ENCODE measurements at regions not wholly inside any gene's neighbourhood (a gene's known extent, or its start where the extent isn't known, plus 50 kb on each side); places are given as distances from the start of the nearest gene placed in this dataset.
"Not testable (repeated sequence)": the region's sequence is repeated elsewhere in the genome, so short reads cannot be mapped to it uniquely, and the experiment has no call there.

DNA sequence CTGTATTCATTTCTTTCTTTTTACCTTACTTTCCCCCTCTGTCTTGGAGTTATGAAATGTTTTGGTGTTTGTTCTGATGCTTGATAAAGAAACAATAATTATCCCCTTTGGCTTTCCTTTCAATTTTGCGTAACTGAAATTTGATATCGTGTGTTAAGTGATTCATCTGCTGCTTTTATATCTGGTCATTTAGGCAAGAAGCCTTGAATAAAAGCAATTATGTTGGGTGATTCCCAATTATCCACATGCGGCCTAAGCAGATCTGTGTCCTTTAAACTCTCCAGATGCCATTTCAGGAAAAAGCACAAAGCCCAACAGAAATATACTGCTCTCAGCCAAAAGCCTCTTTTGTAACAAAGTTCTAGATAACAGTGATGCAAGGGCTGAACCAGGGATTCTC lies 92.8 kb downstream of the TAF11L14 start:
- H3K4me1 ChIP-seq (ENCODE audit: insufficient read depth, low read length): peaks cover 3% of the 10 kb centered on the region; the same call in 1 of the 2 replicates
- H3K4me3 ChIP-seq (ENCODE audit: low read length): no peak overlapping the region
- no peaks in the 10 kb centered on the region for H3K27me3 ChIP-seq (ENCODE audit: insufficient read depth, low read length)
- H3K9me3 ChIP-seq (ENCODE audit: insufficient read depth, low read depth, low read length): no peaks in the 10 kb centered on the region
- no peaks in the 10 kb centered on the region for H3K36me3 ChIP-seq (ENCODE audit: insufficient read depth, low read depth, low read length)
- no peak overlapping the region for H3K9ac ChIP-seq (ENCODE audit: low read depth, low read length)
- no peak overlapping the region for H3K27ac ChIP-seq (ENCODE audit: low read length)

DNA sequence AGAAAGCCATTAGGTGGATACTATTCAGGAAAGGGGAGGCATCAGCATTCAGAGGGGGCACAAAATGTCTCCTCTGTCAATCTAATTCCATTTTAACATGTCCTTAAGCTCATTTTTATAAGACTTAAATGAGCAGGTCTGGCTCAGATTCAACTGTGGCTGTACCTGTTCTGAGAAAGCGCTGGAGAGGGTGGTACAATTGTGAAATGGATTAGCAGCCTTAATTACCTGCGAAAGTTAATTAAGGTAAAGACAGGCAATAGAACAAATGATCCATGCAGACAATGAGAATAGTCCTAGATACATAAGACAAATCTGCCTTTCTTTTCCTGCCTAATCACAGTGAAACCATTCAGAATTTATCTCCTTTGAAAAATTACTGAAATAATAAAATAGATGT lies 96.2 kb downstream of the TAF11L14 start:
- no peaks in the 10 kb centered on the region for H3K9me3 ChIP-seq (ENCODE audit: insufficient read depth, low read depth, low read length)

DNA sequence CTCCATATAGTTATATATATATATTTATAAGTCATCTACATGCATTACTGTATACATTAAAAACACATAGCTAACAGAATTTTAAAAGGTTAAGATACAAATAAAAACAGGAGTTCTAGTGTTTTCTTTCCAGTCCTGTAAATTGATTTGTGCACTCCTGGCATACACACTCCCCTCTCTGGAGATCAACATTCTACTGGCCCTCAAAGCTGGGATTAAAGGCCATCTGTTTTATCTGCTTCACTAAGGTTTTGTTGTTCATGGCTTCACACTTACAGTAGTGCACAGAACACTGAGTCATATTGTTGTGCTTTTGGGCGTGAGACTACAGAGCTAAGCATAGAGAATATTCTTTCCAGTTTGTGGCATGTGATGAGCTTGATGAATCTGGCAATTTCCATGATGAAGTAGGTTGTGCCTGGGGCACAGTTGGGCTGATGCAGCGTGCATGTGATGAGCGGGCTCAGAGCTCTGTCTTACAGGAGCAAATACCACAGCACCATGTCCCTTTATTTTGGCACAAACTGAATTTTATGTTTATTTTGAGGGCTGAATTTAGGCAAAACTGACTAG lies 98.2 kb downstream of the TAF11L14 start:
- Histone ChIP-seq H3K27ac (ENCODE audit: low read length) (no peak overlapping the region), H3K4me1 (ENCODE audit: insufficient read depth, low read length) (no peaks in the 10 kb centered on the region), H3K27me3 (ENCODE audit: insufficient read depth, low read length) (no peaks in the 10 kb centered on the region), H3K4me3 (ENCODE audit: low read length) (no peak overlapping the region), H3K9me3 (ENCODE audit: insufficient read depth, low read depth, low read length) (no peaks in the 10 kb centered on the region), H3K9ac (ENCODE audit: low read depth, low read length) (no peak overlapping the region), H3K36me3 (ENCODE audit: insufficient read depth, low read depth, low read length) (no peaks in the 10 kb centered on the region)

More for the DNA sequence above, 96.2 kb downstream of the TAF11L14 start:
- Histone ChIP-seq H3K4me1 (ENCODE audit: insufficient read depth, low read length) (no peaks in the 10 kb centered on the region), H3K27me3 (ENCODE audit: insufficient read depth, low read length) (no peaks in the 10 kb centered on the region), H3K36me3 (ENCODE audit: insufficient read depth, low read depth, low read length) (no peaks in the 10 kb centered on the region), H3K9ac (ENCODE audit: low read depth, low read length) (no peak overlapping the region), H3K27ac (ENCODE audit: low read length) (no peak overlapping the region), H3K4me3 (ENCODE audit: low read length) (no peak overlapping the region)

DNA sequence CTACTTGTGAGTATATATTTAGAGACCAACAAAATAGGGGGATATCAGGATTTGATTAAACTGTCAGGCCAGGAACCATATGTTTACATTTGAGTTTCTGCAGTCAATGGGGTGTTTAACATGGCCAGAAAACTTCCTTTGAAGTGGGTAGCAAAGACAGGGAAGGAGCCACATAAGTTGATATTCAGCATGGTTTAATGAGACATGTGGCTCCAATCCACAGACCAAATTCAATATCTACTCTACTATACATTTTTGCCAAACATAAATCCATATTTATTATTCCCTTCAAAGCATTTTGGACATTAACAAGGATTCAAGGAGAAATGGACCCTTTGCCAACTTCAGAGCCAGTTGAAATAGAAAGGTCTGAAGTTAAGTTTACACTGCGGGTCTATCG lies 99.8 kb downstream of the TAF11L14 start:
- Histone ChIP-seq H3K4me1 (ENCODE audit: insufficient read depth, low read length) (no peaks in the 10 kb centered on the region), H3K9ac (ENCODE audit: low read depth, low read length) (no peak overlapping the region), H3K27me3 (ENCODE audit: insufficient read depth, low read length) (no peaks in the 10 kb centered on the region), H3K27ac (ENCODE audit: low read length) (no peak overlapping the region), H3K9me3 (ENCODE audit: insufficient read depth, low read depth, low read length) (no peaks in the 10 kb centered on the region), H3K4me3 (ENCODE audit: low read length) (no peak overlapping the region), H3K36me3 (ENCODE audit: insufficient read depth, low read depth, low read length) (no peaks in the 10 kb centered on the region)

DNA sequence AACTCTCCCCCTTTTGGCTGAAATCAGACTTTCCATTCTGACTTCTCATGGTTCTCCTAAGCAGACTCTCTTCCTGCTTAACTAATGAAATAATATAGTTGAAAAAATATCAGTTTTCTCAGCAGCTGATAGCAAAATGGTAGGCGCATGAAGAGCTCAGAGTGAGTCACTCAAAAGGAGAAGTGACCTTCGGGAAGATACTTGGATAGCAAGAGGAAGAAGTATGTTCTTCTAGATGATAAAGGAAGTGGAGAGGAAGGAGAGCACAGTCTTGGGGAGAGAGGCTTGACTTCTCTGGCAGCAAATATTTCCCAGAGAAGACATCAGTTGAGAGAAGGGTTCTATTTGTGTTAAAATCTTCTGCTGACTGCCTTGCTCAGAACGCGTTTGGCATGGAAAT lies 101.5 kb downstream of the TAF11L14 start:
- Histone ChIP-seq H3K4me3 (ENCODE audit: low read length) (no peak overlapping the region), H3K9me3 (ENCODE audit: insufficient read depth, low read depth, low read length) (no peaks in the 10 kb centered on the region), H3K27me3 (ENCODE audit: insufficient read depth, low read length) (no peaks in the 10 kb centered on the region), H3K36me3 (ENCODE audit: insufficient read depth, low read depth, low read length) (no peaks in the 10 kb centered on the region), H3K4me1 (ENCODE audit: insufficient read depth, low read length) (no peaks in the 10 kb centered on the region), H3K27ac (ENCODE audit: low read length) (no peak overlapping the region), H3K9ac (ENCODE audit: low read depth, low read length) (no peak overlapping the region)

DNA sequence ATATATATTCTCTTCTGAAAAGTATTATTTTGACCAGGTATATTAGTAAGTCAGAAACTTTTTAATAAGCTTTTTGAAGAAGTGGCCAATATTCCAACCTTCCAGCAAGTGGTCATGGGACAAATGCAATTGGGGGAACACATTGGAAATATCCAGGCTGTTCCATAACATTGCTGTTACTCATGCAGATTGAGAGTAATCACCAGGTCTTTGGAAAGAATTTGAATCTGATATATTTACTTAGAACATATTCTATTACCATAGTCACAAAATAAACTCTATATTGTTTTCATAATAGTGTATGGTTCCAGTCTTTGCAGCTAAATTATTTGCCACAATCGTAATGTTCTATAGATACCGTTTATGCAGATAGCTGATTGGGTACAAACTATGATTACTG lies 102.8 kb downstream of the TAF11L14 start:
- H3K9me3 ChIP-seq (ENCODE audit: insufficient read depth, low read depth, low read length): no peaks in the 10 kb centered on the region
- no peaks in the 10 kb centered on the region for H3K27me3 ChIP-seq (ENCODE audit: insufficient read depth, low read length)
- no peaks in the 10 kb centered on the region for H3K36me3 ChIP-seq (ENCODE audit: insufficient read depth, low read depth, low read length)
- H3K4me3 ChIP-seq (ENCODE audit: low read length): no peak overlapping the region
- no peak overlapping the region for H3K27ac ChIP-seq (ENCODE audit: low read length)
- no peaks in the 10 kb centered on the region for H3K4me1 ChIP-seq (ENCODE audit: insufficient read depth, low read length)
- no peak overlapping the region for H3K9ac ChIP-seq (ENCODE audit: low read depth, low read length)

DNA sequence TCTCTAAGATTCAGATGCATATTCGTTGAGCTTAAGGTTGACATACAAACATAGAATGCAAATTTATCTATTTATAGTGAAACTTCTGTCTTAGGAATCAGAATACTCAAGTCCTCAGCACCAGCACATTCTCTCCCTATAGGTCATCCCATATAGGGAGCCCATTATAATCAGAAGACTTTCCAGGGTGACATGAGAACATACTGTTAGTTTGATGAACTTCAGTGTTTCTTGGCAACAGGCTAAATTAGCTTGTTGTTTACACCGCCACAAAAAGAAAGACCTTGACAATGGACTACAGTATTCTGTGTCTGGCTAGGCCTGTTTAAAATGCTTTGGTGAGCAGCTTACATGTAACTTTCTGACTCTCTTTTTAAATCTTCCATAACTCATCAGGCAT lies 104.2 kb downstream of the TAF11L14 start:
- Histone ChIP-seq H3K4me1 (ENCODE audit: insufficient read depth, low read length) (no peaks in the 10 kb centered on the region), H3K4me3 (ENCODE audit: low read length) (no peak overlapping the region), H3K36me3 (ENCODE audit: insufficient read depth, low read depth, low read length) (no peaks in the 10 kb centered on the region), H3K9me3 (ENCODE audit: insufficient read depth, low read depth, low read length) (no peaks in the 10 kb centered on the region), H3K27ac (ENCODE audit: low read length) (no peak overlapping the region), H3K9ac (ENCODE audit: low read depth, low read length) (no peak overlapping the region), H3K27me3 (ENCODE audit: insufficient read depth, low read length) (no peaks in the 10 kb centered on the region)

DNA sequence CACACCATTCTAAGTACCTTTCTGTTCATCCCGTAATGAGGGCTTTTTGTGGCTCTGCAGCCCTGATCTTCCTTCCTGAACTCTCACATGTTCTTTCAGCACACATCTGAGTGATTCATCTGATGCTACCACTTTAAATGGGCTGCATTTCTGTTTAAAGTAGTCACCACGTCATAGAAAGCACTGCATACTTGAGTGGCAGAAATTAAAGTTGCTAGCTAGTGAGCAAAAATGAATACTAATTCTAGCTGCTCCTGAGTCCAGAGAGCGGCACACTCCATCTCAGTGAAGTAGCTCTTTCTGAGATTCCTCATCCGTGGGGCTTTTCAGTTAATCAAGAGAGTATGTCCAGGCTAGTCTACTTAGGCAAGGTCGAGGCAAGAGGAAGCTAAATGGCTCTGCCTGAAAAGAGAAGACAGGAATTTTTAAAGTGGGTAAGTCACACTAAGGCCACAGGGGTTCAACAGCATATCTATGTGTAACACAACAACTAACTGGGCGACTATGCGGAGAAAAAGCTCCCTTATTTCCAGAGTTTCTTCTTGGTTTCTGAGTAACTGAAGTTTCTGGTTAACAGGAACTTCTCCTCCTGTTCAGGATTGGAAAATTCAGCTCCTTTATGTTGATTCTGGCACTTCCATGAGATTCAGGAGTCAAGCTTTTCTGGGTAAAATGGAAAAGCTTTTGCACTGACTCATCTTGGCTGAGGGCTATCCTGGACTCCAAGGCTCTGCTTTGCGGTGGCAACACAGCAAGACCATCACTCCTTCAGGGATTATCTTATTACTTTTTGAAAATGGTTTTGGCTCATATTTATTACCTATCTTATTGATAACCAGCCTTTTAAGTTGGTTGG lies 109.5 kb downstream of the TAF11L14 start:
- Histone ChIP-seq H3K36me3 (ENCODE audit: insufficient read depth, low read depth, low read length) (no peaks in the 10 kb centered on the region), H3K4me1 (ENCODE audit: insufficient read depth, low read length) (no peaks in the 10 kb centered on the region), H3K27me3 (ENCODE audit: insufficient read depth, low read length) (no peaks in the 10 kb centered on the region), H3K27ac (ENCODE audit: low read length) (no peak overlapping the region), H3K9ac (ENCODE audit: low read depth, low read length) (no peak overlapping the region), H3K9me3 (ENCODE audit: insufficient read depth, low read depth, low read length) (no peaks in the 10 kb centered on the region), H3K4me3 (ENCODE audit: low read length) (no peak overlapping the region)

DNA sequence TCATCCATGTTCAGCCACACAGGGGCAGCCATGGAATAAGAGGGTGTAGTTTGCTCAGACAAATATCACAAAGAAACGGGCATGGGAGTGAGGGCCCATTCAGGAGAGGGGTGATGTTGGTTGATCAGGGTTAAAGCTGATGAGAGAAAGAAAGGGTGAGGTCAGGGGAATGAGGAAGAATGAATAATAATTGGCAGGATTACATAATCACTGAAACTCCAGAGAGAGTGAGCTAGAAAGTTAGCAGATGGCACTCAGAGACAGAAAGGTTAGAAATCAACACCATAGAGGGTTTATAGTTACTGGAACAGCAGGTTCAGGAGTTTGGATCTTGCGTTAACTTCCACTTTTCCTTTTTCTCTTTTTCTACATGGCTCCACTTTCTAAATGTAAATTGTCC lies 113.9 kb downstream of the TAF11L14 start:
- no peak overlapping the region for H3K9ac ChIP-seq (ENCODE audit: low read depth, low read length)
- H3K27ac ChIP-seq (ENCODE audit: low read length): no peak overlapping the region
- no peak overlapping the region for H3K4me3 ChIP-seq (ENCODE audit: low read length)
- H3K4me1 ChIP-seq (ENCODE audit: insufficient read depth, low read length): no peaks in the 10 kb centered on the region
- no peaks in the 10 kb centered on the region for H3K9me3 ChIP-seq (ENCODE audit: insufficient read depth, low read depth, low read length)
- no peaks in the 10 kb centered on the region for H3K36me3 ChIP-seq (ENCODE audit: insufficient read depth, low read depth, low read length)
- H3K27me3 ChIP-seq (ENCODE audit: insufficient read depth, low read length): no peaks in the 10 kb centered on the region

DNA sequence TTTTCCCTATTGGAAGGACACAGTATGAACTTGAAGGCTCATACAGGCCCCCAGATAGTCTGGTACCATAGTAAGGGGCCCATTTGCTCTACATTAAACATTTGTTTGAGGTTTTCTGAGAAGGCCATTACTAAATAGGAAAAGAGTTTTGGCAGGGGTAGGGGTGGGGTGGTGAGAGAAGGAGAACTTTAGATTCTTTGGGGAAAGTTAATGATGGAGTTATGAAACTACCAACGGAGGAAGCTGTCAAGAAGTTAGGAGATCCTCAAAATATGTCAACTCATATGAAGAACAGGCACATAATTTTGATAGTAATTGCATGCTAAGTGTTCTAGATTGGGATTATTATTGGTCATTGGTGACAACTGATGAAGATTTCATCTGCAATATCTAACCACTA lies 114.7 kb downstream of the TAF11L14 start:
- Histone ChIP-seq H3K27me3 (ENCODE audit: insufficient read depth, low read length) (no peaks in the 10 kb centered on the region), H3K27ac (ENCODE audit: low read length) (no peak overlapping the region), H3K36me3 (ENCODE audit: insufficient read depth, low read depth, low read length) (no peaks in the 10 kb centered on the region), H3K9me3 (ENCODE audit: insufficient read depth, low read depth, low read length) (no peaks in the 10 kb centered on the region), H3K4me3 (ENCODE audit: low read length) (no peak overlapping the region), H3K4me1 (ENCODE audit: insufficient read depth, low read length) (no peaks in the 10 kb centered on the region), H3K9ac (ENCODE audit: low read depth, low read length) (no peak overlapping the region)

DNA sequence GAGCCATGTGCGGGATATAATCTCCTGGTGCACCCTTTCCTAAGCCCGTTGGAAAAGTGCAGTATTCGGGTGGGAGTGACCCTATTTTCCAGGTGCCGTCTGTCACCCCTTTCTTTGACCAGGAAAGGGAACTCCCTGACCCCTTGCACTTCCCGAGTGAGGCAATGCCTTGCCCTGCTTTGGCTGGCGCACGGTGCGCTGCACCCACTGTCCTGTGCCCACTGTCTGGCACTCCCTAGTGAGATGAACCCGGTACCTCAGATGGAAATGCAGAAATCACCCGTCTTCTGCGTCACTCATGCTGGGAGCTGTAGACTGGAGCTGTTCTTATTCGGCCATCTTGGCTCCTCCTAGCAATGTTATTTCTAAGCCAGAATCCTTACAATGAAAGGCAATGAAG lies 121.1 kb downstream of the TAF11L14 start:
- not testable (repeated sequence) for H3K4me1 ChIP-seq (ENCODE audit: insufficient read depth, low read length); H3K36me3 ChIP-seq (ENCODE audit: insufficient read depth, low read depth, low read length)

DNA sequence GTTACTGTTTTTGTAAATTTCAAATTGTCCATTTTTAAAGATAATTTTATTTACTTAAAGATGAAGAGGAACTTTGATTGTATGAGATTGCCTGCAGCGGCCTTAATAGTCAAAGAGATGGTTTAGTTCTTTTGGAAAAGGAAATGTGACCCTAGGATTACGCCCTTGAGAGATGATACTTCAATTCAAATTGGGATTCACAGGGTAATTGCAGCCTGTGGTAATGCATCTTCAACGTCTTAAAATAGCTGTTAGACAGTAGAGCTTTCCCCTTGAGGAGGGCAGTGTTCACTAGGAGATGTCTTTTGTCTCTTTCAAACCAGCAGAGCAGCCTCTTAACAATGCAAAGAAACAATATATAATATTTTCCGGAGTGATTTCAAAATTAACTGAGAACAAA lies 127.1 kb downstream of the TAF11L14 start:
- H3K9me3 ChIP-seq (ENCODE audit: insufficient read depth, low read depth, low read length): no peaks in the 10 kb centered on the region; the same call in 1 of the 2 replicates
- H3K27me3 ChIP-seq (ENCODE audit: insufficient read depth, low read length): no peaks in the 10 kb centered on the region
- H3K27ac ChIP-seq (ENCODE audit: low read length): no peak overlapping the region
- H3K4me3 ChIP-seq (ENCODE audit: low read length): no peak overlapping the region
- no peak overlapping the region for H3K9ac ChIP-seq (ENCODE audit: low read depth, low read length)
- no peaks in the 10 kb centered on the region; the same call in 1 of the 2 replicates for H3K4me1 ChIP-seq (ENCODE audit: insufficient read depth, low read length)
- H3K36me3 ChIP-seq (ENCODE audit: insufficient read depth, low read depth, low read length): no peaks in the 10 kb centered on the region

More for the DNA sequence above, 121.1 kb downstream of the TAF11L14 start:
- not testable (repeated sequence) for H3K27me3 ChIP-seq (ENCODE audit: insufficient read depth, low read length); H3K27ac ChIP-seq (ENCODE audit: low read length); H3K9ac ChIP-seq (ENCODE audit: low read depth, low read length); H3K4me3 ChIP-seq (ENCODE audit: low read length); H3K9me3 ChIP-seq (ENCODE audit: insufficient read depth, low read depth, low read length)

All from iPS-20b (cell line).